Esophagus muscularis mucosa (tissue), 4 donors: ENCODE measurements at regions not wholly inside any gene's neighbourhood (a gene's known extent, or its start where the extent isn't known, plus 50 kb on each side); places are given as distances from the start of the nearest gene placed in this dataset.

ENCODE experiments used
- EP300 ChIP-seq: sonication (generic); formaldehyde crosslinking; IDR thresholded peaks from one replicate; pipeline ENCODE4 v1.6.1; 2017; ENCODE audit warnings: antibody characterized with exemption
- POLR2A ChIP-seq: fragments of 450-650 bp; IDR thresholded peaks from one replicate; pipeline ENCODE4 v1.6.1; 2017; ENCODE audit warnings: antibody characterized with exemption, moderate library complexity, mild to moderate bottlenecking, low read depth
- POLR2AphosphoS5 ChIP-seq, 2 donors: sonication (generic); formaldehyde crosslinking; IDR thresholded peaks; one replicate each; pipeline ENCODE4 v1.6.1; 2017; ENCODE audit warnings: antibody characterized with exemption in 2 of 2
- TF ChIP-seq, protein P1 (sequence below), 3 experiments: fragments of 200-600 bp in 2 of 3; fragments of 450-650 bp in 1 of 3; sonication (generic) in 2 of 3; IDR thresholded peaks; one replicate each; pipeline ENCODE4 v1.5.1; 2017 to 2019; ENCODE audit warnings: antibody characterized with exemption in 3 of 3, mild to moderate bottlenecking in 2 of 3, moderate library complexity in 1 of 3

DNA sequence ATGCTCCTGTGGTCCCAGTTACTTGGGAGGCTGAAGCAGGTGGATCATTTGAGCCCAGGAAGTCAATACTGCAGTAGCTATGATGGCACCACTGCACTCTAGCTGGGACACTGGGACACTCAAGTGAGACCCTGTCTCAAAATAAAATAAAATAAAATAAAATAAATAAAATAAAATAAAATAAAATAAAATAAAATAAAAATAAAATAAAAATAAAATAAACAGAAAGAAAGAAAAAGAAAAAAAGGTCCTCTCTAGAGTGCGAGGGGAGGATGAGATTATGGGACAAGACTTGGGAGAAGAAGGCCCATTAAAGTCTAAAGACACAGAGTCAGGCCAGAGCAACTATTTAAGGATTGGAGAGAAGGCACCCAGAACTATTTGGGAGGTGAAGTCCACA lies 172.5 kb downstream of the IER5 start:
- no peak for TF ChIP-seq EP300
- TF ChIP-seq, protein P1, sequence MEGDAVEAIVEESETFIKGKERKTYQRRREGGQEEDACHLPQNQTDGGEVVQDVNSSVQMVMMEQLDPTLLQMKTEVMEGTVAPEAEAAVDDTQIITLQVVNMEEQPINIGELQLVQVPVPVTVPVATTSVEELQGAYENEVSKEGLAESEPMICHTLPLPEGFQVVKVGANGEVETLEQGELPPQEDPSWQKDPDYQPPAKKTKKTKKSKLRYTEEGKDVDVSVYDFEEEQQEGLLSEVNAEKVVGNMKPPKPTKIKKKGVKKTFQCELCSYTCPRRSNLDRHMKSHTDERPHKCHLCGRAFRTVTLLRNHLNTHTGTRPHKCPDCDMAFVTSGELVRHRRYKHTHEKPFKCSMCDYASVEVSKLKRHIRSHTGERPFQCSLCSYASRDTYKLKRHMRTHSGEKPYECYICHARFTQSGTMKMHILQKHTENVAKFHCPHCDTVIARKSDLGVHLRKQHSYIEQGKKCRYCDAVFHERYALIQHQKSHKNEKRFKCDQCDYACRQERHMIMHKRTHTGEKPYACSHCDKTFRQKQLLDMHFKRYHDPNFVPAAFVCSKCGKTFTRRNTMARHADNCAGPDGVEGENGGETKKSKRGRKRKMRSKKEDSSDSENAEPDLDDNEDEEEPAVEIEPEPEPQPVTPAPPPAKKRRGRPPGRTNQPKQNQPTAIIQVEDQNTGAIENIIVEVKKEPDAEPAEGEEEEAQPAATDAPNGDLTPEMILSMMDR (IDR thresholded peaks at IDR 0.05), result no peak
- no peak for TF ChIP-seq POLR2A
- no peak for TF ChIP-seq POLR2AphosphoS5 (IDR thresholded peaks at IDR 0.05)
